Body of pancreas (tissue), 4 donors: ENCODE measurements at regions not wholly inside any gene's neighbourhood (a gene's known extent, or its start where the extent isn't known, plus 50 kb on each side); places are given as distances from the start of the nearest gene placed in this dataset.

Experiments used
- ATAC-seq: fragments of 150-250 bp; one replicate; pipeline ENCODE4 v1.9.1; 2016
- DNase-seq, 4 donors: peaks; one replicate each; pipeline ENCODE4 v3.0.0-alpha.2; 2019
- H3K27ac ChIP-seq, 4 donors: fragments of 200-600 bp; sonication (generic); 1 replicate in 3 of 4; 2 replicates in 1 of 4; pipeline versions ENCODE4 v1.5.1 to v1.6.1; 2016 to 2019; ENCODE audit warnings: mild to moderate bottlenecking in 1 of 4, mixed read lengths in 1 of 4, moderate library complexity in 1 of 4
- H3K27me3 ChIP-seq, 2 donors: fragments of 200-600 bp; sonication (generic); one replicate each; pipeline ENCODE4 v1.6.0; 2016; ENCODE audit warnings: mild to moderate bottlenecking in 1 of 2
- H3K36me3 ChIP-seq, 2 donors: fragments of 200-600 bp; sonication (generic); replicated peaks in 1 of 2; 2 replicates each; pipeline ENCODE4 v1.5.1; 2016; ENCODE audit warnings: low read depth in 2 of 2; ENCODE audit not compliant: insufficient read depth in 1 of 2
- H3K4me1 ChIP-seq: fragments of 200-600 bp; sonication (generic); one replicate; pipeline ENCODE4 v1.6.0; 2016
- H3K4me3 ChIP-seq, 2 donors: fragments of 200-600 bp; sonication (generic); 1 replicate in 1 of 2; 2 replicates in 1 of 2; pipeline ENCODE4 v1.5.1; 2016 to 2019
- H3K9me3 ChIP-seq, 3 donors: fragments of 200-600 bp; sonication (generic); 1 replicate in 2 of 3; 2 replicates in 1 of 3; pipeline ENCODE4 v1.5.1; 2016
- CTCF ChIP-seq, 7 experiments: fragments of 450-650 bp in 4 of 7; fragments of 200-600 bp in 3 of 7; sonication (generic) in 3 of 7; IDR thresholded peaks; one replicate each; pipeline ENCODE4 v1.5.1; 2016 to 2019; ENCODE audit warnings: antibody characterized with exemption in 7 of 7
- POLR2A ChIP-seq, 3 donors: fragments of 450-650 bp; IDR thresholded peaks; one replicate each; pipeline ENCODE4 v1.6.1; 2016; ENCODE audit warnings: antibody characterized with exemption in 3 of 3, mild to moderate bottlenecking in 2 of 3
- WGBS, 2 donors: methylation state at CpG; one replicate each; pipeline ENCODE4 v1.1.5; 2017; 5-methylcytosine and 5-hydroxymethylcytosine counted together
- intact Hi-C: fragments of 100-400 bp; cut with DNase I; formaldehyde crosslinking; loops from one replicate; pipeline ENCODE4 v1.15.1; 2023

GRCh38 chr5:125134216-125135081, 388.0 kb upstream of the ZNF608 start:
- H3K4me1 ChIP-seq: no peaks in the 10 kb centered on the region
- H3K9me3 ChIP-seq: no peaks in the 10 kb centered on the region
- WGBS, 2 donors: 61 to 77% methylated on average over 3 of the region's 3 CpGs
- H3K27ac ChIP-seq: no peak overlapping the region
- no peak for TF ChIP-seq POLR2A (IDR thresholded peaks at IDR 0.05)
- no peaks in the 10 kb centered on the region for H3K27me3 ChIP-seq
- H3K36me3 ChIP-seq: no peaks in the 10 kb centered on the region
- no peak overlapping the region for H3K4me3 ChIP-seq
- intact Hi-C loops: no loop called here
- ATAC-seq (peak; percentile 62), DNase-seq (no peak)

- TF ChIP-seq CTCF (IDR thresholded peaks at IDR 0.05) (no peak), POLR2A (IDR thresholded peaks at IDR 0.05) (no peak)
- intact Hi-C loops: no loop called here
- DNase-seq: no peak
- Histone ChIP-seq H3K36me3 (no peaks in the 10 kb centered on the region), H3K4me1 (no peaks in the 10 kb centered on the region), H3K4me3 (no peak overlapping the region), H3K27me3 (no peaks in the 10 kb centered on the region), H3K27ac (no peak overlapping the region), H3K9me3 (no peaks in the 10 kb centered on the region)
- no peak for ATAC-seq
- WGBS, 2 donors: 80 to 92% methylated on average over 3 of the region's 3 CpGs
These were observed 391.1 kb upstream of the ZNF608 start for GRCh38 chr5:125137535-125137934.

GRCh38 chr5:125138266-125138665, 391.8 kb upstream of the ZNF608 start:
- WGBS, 2 donors: 24 to 43% methylated on average over 1 of the region's 1 CpG
- DNase-seq (no peak), ATAC-seq (no peak)
- Histone ChIP-seq H3K36me3 (no peaks in the 10 kb centered on the region), H3K27ac (no peak overlapping the region), H3K4me3 (no peak overlapping the region), H3K27me3 (no peaks in the 10 kb centered on the region), H3K4me1 (no peaks in the 10 kb centered on the region), H3K9me3 (no peaks in the 10 kb centered on the region)
- intact Hi-C loops: no loop called here
- TF ChIP-seq CTCF (IDR thresholded peaks at IDR 0.05) (no peak), POLR2A (IDR thresholded peaks at IDR 0.05) (no peak)

GRCh38 chr5:125139590-125139989, 393.2 kb upstream of the ZNF608 start:
- TF ChIP-seq CTCF (IDR thresholded peaks at IDR 0.05) (no peak), POLR2A (IDR thresholded peaks at IDR 0.05) (no peak)
- 96% methylated on average over 2 of the region's 2 CpGs for WGBS, 2 donors
- no peak for ATAC-seq
- Histone ChIP-seq H3K4me3 (no peak overlapping the region), H3K27me3 (no peaks in the 10 kb centered on the region), H3K4me1 (no peaks in the 10 kb centered on the region), H3K27ac (no peak overlapping the region), H3K36me3 (no peaks in the 10 kb centered on the region), H3K9me3 (no peaks in the 10 kb centered on the region)
- intact Hi-C loops: no loop called here
- DNase-seq: no peak

- Histone ChIP-seq H3K27me3 (no peaks in the 10 kb centered on the region), H3K9me3 (no peaks in the 10 kb centered on the region), H3K27ac (no peak overlapping the region), H3K36me3 (no peaks in the 10 kb centered on the region), H3K4me3 (no peak overlapping the region), H3K4me1 (no peaks in the 10 kb centered on the region)
- no peak for DNase-seq
- TF ChIP-seq CTCF (IDR thresholded peaks at IDR 0.05) (no peak), POLR2A (IDR thresholded peaks at IDR 0.05) (no peak)
- intact Hi-C loops: no loop called here
- ATAC-seq: no peak
- WGBS, 2 donors: 80 to 90% methylated on average over 4 of the region's 4 CpGs
These were observed 393.8 kb upstream of the ZNF608 start for GRCh38 chr5:125140220-125140619.
